Gastrocnemius medialis (tissue), 4 donors: ENCODE measurements at regions not wholly inside any gene's neighbourhood (a gene's known extent, or its start where the extent isn't known, plus 50 kb on each side); places are given as distances from the start of the nearest gene placed in this dataset.
"Not testable (repeated sequence)": the region's sequence is repeated elsewhere in the genome, so short reads cannot be mapped to it uniquely, and the experiment has no call there.

Experiments
- ATAC-seq, 2 donors: fragments of 150-250 bp; one replicate each; pipeline ENCODE4 v1.9.1; 2016
- DNase-seq, 2 donors: peaks; one replicate each; pipeline ENCODE4 v3.0.0-alpha.2; 2019
- H3K27ac ChIP-seq, 4 donors: fragments of 200-600 bp; sonication (generic); 1 replicate in 1 of 4; 2 replicates in 3 of 4; pipeline ENCODE4 v1.5.1; 2016 to 2018; ENCODE audit warnings: mild to moderate bottlenecking in 2 of 4, moderate library complexity in 1 of 4
- H3K27me3 ChIP-seq, 3 donors: fragments of 200-600 bp; sonication (generic) in 2 of 3; 1 replicate in 1 of 3; 2 replicates in 2 of 3; pipeline versions ENCODE4 v1.5.1 to v1.6.0; 2016 to 2019; ENCODE audit warnings: mild to moderate bottlenecking in 1 of 3, moderate library complexity in 1 of 3
- H3K36me3 ChIP-seq, 2 donors: fragments of 200-600 bp; sonication (generic) in 1 of 2; one replicate each; pipeline ENCODE4 v1.5.1; 2017 to 2018
- H3K4me1 ChIP-seq, 2 donors: fragments of 200-600 bp; sonication (generic) in 1 of 2; one replicate each; pipeline ENCODE4 v1.5.1; 2016 to 2017; ENCODE audit warnings: mild to moderate bottlenecking in 2 of 2
- H3K4me3 ChIP-seq, 4 donors: fragments of 200-600 bp; sonication (generic) in 3 of 4; 1 replicate in 1 of 4; 2 replicates in 3 of 4; pipeline ENCODE4 v1.5.1; 2016 to 2019; ENCODE audit warnings: mild to moderate bottlenecking in 2 of 4
- H3K9me3 ChIP-seq, 3 donors: fragments of 200-600 bp; sonication (generic) in 2 of 3; 1 replicate in 1 of 3; 2 replicates in 2 of 3; pipeline ENCODE4 v1.5.1; 2016 to 2019
- CTCF ChIP-seq, 5 experiments: fragments of 450-650 bp in 3 of 5; fragments of 200-600 bp in 2 of 5; sonication (generic) in 2 of 5; IDR thresholded peaks in 4 of 5; conservative IDR thresholded peaks in 1 of 5; 1 replicate in 4 of 5; 2 replicates in 1 of 5; pipeline ENCODE4 v1.5.1; 2016 to 2019; ENCODE audit warnings: antibody characterized with exemption in 5 of 5, mild to moderate bottlenecking in 3 of 5, moderate library complexity in 3 of 5
- POLR2A ChIP-seq, 2 donors: fragments of 450-650 bp; IDR thresholded peaks; one replicate each; pipeline ENCODE4 v1.6.1; 2017; ENCODE audit warnings: antibody characterized with exemption in 2 of 2, mild to moderate bottlenecking in 2 of 2, moderate library complexity in 2 of 2
- in situ Hi-C, 4 donors: fragments of 200-750 bp; cut with MboI; loops; one replicate each; pipeline versions ENCODE4 v1.15.0 to v1.8.0; 2017; ENCODE audit warnings: low sequenced_read_pairs in 4 of 4
- intact Hi-C: fragments of 100-400 bp; cut with DNase I; formaldehyde crosslinking; loops from one replicate; pipeline ENCODE4 v1.15.1; 2023; ENCODE audit warnings: low total_unique reads

GRCh38 chr6:68169922-68170321 is 465.2 kb upstream of the ADGRB3 start:
- no peak for DNase-seq
- H3K27me3 ChIP-seq, result no peaks in the 10 kb centered on the region
- no peak overlapping the region for H3K27ac ChIP-seq
- no peak overlapping the region for H3K4me3 ChIP-seq
- no peaks in the 10 kb centered on the region for H3K9me3 ChIP-seq
- H3K4me1 ChIP-seq, result no peaks in the 10 kb centered on the region
- no peak for ATAC-seq
- in situ Hi-C loops, result no loop called here
- intact Hi-C loops, result no loop called here
- no peaks in the 10 kb centered on the region for H3K36me3 ChIP-seq
- TF ChIP-seq POLR2A (IDR thresholded peaks at IDR 0.05), result no peak
- TF ChIP-seq CTCF (IDR thresholded peaks at IDR 0.05 in 4 of 5, conservative IDR thresholded peaks at IDR 0.05 in 1 of 5), result no peak

- TF ChIP-seq CTCF (IDR thresholded peaks at IDR 0.05 in 4 of 5, conservative IDR thresholded peaks at IDR 0.05 in 1 of 5) (no peak), POLR2A (IDR thresholded peaks at IDR 0.05) (no peak)
These were observed 467.5 kb upstream of the ADGRB3 start for GRCh38 chr6:68167604-68168003.

GRCh38 chr6:68160812-68161211 is 474.3 kb upstream of the ADGRB3 start:
- H3K9me3 ChIP-seq, H3K4me3 ChIP-seq, H3K27me3 ChIP-seq, H3K27ac ChIP-seq, ATAC-seq, DNase-seq, in situ Hi-C loops, H3K36me3 ChIP-seq, intact Hi-C loops, H3K4me1 ChIP-seq: not testable (repeated sequence)

More at GRCh38 chr6:68167604-68168003, 467.5 kb upstream of the ADGRB3 start:
- Histone ChIP-seq H3K27me3 (no peaks in the 10 kb centered on the region), H3K27ac (no peak overlapping the region), H3K36me3 (no peaks in the 10 kb centered on the region), H3K4me3 (no peak overlapping the region), H3K4me1 (no peaks in the 10 kb centered on the region), H3K9me3 (no peaks in the 10 kb centered on the region)
- intact Hi-C loops (no loop called here), in situ Hi-C loops (no loop called here)
- DNase-seq, result no peak
- ATAC-seq, result no peak

- DNase-seq (no peak), ATAC-seq (no peak)
- intact Hi-C loops (no loop called here), in situ Hi-C loops (no loop called here)
- no peak for TF ChIP-seq POLR2A (IDR thresholded peaks at IDR 0.05)
- TF ChIP-seq CTCF (IDR thresholded peaks at IDR 0.05 in 4 of 5, conservative IDR thresholded peaks at IDR 0.05 in 1 of 5), result no peak
- H3K27me3 ChIP-seq, result no peaks in the 10 kb centered on the region
- H3K36me3 ChIP-seq, result no peaks in the 10 kb centered on the region
- H3K9me3 ChIP-seq, result no peaks in the 10 kb centered on the region
- H3K4me1 ChIP-seq, result no peaks in the 10 kb centered on the region
- H3K27ac ChIP-seq, result no peak overlapping the region
- no peak overlapping the region for H3K4me3 ChIP-seq
These were observed 474.7 kb upstream of the ADGRB3 start for GRCh38 chr6:68160348-68160747.

GRCh38 chr6:68159433-68159832 is 475.6 kb upstream of the ADGRB3 start:
- Histone ChIP-seq H3K36me3 (no peaks in the 10 kb centered on the region), H3K27ac (no peak overlapping the region), H3K4me3 (no peak overlapping the region), H3K4me1 (no peaks in the 10 kb centered on the region), H3K27me3 (no peaks in the 10 kb centered on the region), H3K9me3 (no peaks in the 10 kb centered on the region)
- TF ChIP-seq CTCF (IDR thresholded peaks at IDR 0.05 in 4 of 5, conservative IDR thresholded peaks at IDR 0.05 in 1 of 5), result no peak
- TF ChIP-seq POLR2A (IDR thresholded peaks at IDR 0.05), result no peak
- intact Hi-C loops (no loop called here), in situ Hi-C loops (no loop called here)
- ATAC-seq (no peak), DNase-seq (no peak)
